GM18519 (cell line): ENCODE measurements at regions not wholly inside any gene's neighbourhood (a gene's known extent, or its start where the extent isn't known, plus 50 kb on each side); places are given as distances from the start of the nearest gene placed in this dataset.

Source experiments
- ATAC-seq: cut with Tn5 transposase; IDR thresholded peaks from one replicate; pipeline ENCODE4 v1.9.1; 2021; ENCODE audit warnings: mild to moderate bottlenecking, moderate library complexity; ENCODE audit not compliant: unreplicated experiment, low FRiP score

GRCh38 chr6:28585335-28585734 is 59.7 kb downstream of the GPX5 start:
- no peak for ATAC-seq

GRCh38 chr6:28586324-28586723 is 60.6 kb downstream of the GPX5 start:
- no peak for ATAC-seq

DNA sequence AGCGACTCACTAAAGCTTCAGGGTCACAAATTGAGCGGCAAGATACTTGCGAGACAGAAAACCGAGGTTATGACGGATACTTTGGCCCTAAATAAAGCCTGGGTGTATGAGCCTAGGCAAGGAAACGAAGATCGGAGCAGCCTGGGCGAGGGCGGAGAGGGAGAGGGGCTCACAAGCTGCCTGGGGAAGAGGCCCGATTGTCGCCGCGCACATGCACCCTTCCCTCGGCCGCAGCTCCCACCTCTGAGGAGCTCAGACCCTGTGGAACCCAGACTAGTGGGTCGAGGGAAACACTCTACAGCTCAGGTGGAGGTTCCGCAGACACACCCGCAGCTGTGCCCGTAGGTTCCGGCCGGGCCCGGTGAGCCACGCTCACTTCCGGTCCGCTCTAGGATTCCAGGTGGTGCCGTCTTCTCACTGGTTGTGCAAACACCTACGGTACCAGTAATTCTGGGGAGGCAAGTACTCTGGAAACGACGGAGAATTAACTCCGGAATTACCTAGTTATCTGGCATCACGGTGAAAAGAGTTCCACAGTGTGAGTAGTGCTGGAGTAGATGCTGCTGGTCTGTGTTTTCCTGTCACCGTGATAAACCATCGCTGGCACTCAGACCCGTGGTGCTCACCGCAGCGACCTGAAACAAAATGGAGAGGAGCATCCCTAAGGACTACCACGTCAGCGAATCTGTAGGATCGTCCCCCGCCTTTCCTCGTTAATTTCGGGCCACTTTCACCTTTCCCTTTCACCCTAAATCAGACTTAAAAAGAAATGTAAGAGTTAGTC is 61.5 kb downstream of the GPX5 start:
- ATAC-seq, result peak; percentile 70

GRCh38 chr6:28587746-28588075 is 62.0 kb downstream of the GPX5 start:
- no peak for ATAC-seq

DNA sequence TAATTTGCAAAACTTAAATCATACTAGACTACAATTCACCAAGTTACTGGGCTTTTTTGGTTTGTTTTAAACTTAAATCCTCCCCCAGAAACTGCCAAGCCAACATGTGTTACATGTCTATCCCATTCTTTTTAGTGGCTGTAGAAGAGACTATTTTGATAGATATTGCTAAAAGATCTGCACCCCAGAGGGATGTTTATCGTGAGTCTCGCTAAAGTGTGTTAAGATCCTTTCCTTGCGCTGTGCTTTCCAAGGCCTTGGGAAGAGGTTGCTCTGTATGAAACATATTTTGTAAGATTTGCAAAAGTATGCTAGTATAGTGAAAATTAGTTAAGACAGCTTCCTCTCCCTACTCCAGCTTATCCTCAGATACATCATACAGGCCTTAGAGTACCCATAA is 63.0 kb downstream of the GPX5 start:
- ATAC-seq, result no peak

DNA sequence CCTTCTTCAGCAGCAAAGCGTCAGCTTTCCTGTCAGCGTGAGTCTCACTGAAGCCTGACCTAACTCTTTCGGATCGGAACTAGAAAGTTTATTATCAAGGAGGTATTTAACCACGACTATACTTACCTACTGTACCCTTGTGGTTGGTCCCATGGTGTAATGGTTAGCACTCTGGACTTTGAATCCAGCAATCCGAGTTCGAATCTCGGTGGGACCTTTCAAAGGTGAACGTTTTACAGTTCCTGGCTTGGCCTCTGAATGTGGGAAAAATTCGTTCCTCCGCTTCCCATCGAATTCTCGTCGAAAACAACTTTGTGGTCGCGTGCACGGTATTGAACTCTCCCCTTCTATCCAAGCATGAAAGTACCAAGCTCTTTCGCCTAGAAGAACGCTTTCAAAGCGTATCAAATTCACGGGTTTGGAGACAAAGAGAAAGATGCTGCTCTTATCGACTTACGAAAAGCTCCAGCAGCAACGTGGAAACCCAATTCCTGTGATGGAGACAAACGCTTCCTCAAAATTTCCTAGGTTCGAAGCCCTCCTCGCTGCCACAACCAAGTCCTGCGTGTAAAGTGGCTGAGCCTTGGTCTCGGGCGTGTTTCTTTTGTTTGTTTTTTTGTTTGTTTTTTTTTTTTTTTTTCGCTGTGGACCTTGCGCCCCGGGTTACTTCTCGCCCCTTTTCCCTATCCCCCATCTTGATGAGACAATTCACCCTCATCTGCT is 63.7 kb downstream of the GPX5 start:
- peak; percentile 36 for ATAC-seq

DNA sequence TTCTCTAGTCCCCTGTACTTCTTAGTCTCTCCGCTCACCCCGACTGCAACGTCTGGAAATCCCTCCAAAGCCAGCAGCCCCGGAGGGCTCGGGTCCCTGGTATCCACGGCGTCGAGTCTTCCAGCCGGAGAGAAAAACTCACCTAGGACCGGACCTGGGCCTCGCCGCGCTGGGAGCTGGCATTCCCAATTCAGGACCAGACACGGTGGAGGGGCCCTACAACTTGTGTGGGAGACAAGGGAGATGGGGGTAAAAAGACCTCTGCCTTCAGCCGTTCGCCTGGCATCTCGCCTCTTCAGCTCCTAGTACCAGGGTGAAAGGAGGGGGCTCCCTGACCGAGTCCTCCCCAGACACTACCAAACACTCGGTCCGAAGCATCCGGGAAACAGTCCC is 64.3 kb downstream of the GPX5 start:
- no peak for ATAC-seq

- ATAC-seq, result no peak
These were observed 71.6 kb downstream of the GPX5 start for GRCh38 chr6:28597217-28597835.

- no peak for ATAC-seq
These were observed 72.4 kb downstream of the GPX5 start for GRCh38 chr6:28597924-28598722.

GRCh38 chr6:28598757-28599686 is 73.3 kb downstream of the GPX5 start:
- no peak for ATAC-seq

GRCh38 chr6:28600245-28600644 is 74.6 kb downstream of the GPX5 start:
- no peak for ATAC-seq

DNA sequence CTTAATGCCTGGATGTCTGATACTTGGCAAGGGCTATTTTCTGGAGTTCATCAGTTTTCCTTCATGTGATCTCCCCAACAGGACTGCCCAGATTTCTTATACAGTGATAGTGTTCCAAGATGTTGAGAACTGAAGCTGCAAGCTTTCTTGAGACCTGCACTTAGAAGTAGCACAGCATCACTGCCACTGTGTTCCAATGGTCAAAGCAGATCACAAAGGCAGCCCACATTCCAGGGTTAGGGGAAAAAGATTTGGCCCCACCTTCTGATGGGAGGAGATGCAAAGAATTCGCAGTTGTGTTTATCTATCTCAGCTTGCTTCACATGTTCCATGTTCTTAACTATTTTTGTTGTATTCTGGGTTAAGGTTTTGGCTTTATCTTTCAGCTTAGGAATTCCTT is 78.2 kb downstream of the GPX5 start:
- no peak for ATAC-seq

- no peak for ATAC-seq
These were observed 81.0 kb downstream of the GPX5 start for GRCh38 chr6:28606424-28607391.

DNA sequence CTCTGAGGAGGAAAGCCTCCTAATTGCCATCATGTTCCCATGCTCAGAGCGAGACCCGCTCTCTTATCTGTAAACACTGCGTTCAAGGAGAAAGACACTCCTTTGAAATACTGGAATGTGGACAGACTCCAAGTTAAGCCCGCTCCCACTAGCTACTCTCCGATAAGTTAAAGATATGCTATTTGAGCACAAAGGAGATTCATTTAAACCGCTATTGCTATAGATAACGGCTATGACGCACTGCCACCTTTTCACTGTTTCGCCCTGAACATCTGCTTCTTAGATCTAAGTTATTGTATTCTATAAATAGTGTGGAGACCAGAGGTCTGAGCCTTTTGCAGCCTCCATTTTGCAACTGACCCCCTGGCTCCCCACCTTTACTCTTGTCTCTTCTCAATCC is 82.3 kb downstream of the GPX5 start:
- ATAC-seq, result no peak

DNA sequence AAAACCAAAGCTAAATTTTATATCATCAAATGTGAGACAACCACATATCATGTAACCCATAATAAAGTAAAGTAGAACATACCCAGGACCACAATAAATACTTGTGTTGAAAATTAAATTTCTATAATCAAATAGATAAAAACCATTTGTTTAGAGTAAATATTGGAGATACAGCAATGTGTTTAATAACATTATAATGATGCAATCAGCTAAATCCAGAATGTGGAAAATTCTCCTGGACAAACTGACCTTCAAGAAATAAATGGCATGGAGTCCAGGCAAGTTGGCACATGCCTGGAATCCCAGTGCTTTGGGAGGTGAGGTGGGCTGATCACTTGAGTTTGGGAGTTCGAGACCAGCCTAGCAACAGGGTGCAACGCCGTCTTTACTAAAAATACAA is 84.0 kb downstream of the GPX5 start:
- ATAC-seq, result no peak

- ATAC-seq, result no peak
These were observed 89.9 kb downstream of the GPX5 start for GRCh38 chr6:28615616-28615954.

DNA sequence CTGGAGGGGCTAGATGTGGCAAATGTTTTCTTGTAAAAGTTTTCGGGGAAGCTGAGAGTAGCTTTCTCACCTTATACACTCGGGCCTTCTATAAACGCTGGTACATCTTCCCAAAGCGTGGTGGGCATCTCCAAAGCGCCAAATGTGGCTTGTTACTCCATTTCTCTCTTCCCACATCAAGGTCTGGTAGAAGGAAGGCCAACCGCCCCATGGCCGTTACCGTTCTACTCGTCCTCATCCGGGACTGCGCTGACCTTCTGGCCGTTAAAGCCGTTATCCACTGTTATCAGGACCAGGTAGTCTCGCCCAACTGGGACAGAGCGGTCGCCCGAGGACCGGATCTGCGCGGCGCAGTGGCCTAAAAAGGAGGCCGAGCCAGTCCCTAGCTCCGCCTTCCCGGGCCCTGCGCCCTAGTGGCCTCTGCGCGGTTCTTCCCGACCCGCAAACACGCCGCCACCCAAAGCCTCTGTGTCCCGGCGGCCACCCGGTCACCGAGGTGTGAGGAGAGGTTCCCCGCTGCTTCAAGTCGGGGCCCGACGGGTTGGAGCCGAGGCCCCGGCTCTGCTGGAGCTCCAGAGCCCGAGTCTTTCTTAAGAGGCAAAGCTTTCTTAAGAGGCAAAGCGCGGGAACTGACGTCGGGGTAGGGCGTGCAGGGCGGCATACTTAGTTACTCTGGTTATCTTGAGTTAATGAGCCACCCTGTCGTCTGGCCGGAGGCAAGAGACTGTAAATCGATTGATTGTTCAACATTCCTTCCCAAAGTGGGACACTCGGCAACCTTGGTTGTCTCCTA is 90.5 kb downstream of the GPX5 start:
- ATAC-seq, result no peak

DNA sequence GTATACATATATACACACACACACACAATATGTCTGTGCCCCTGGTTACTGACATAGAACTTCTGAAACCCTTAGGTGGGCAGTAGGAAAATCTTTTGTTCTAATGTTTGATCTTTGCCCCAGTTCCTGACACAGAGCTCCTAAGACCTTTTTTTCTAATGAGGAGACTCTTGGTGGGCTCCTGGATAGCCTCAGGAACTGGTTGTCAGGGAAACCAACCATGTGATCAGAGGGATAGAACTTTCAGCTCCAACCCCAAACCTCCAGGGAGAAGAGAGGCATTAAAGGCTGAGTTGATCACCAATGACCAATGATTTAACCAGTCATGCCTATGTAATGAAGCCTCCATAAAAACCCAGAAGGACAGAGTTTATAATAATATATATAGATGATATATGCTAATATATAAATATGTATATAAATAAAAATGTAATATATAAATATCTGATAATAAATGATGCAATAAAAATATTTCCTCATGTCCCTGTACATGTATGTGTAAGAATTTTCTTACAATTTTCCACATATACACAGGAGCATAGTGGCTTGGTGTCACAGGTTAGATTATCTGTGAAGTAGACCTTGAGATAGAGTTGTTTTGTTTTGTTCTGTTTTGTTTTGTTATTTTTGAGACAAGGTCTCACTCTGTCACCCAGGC is 93.3 kb downstream of the GPX5 start:
- ATAC-seq, result no peak
